GM12892 (cell line): ENCODE measurements at regions not wholly inside any gene's neighbourhood (a gene's known extent, or its start where the extent isn't known, plus 50 kb on each side); places are given as distances from the start of the nearest gene placed in this dataset.
A peak's percentile ranks its signal among the peaks of the same experiment; 100 is the strongest.
"Not testable (repeated sequence)": the region's sequence is repeated elsewhere in the genome, so short reads cannot be mapped to it uniquely, and the experiment has no call there.

ENCODE experiments used
- DNase-seq: peaks from one replicate; pipeline ENCODE4 v3.0.0; 2011; ENCODE audit not compliant: insufficient read length
- FAIRE-seq: peaks from 2 replicates; lab custom pipeline; 2011; peaks lifted over from hg19 to GRCh38; lab: Jason Lieb, UNC
- POLR2A ChIP-seq: IDR thresholded peaks from 2 replicates; pipeline ENCODE4 v1.6.1; 2011; ENCODE audit warnings: low read depth, low read length, control low read depth
- POLR2AphosphoS5 ChIP-seq: IDR thresholded peaks from 2 replicates; pipeline ENCODE4 v1.6.1; 2011; ENCODE audit warnings: low read depth, low read length, control low read depth
- TAF1 ChIP-seq: IDR thresholded peaks from 2 replicates; pipeline ENCODE4 v1.6.1; 2011; ENCODE audit warnings: low read depth, mild to moderate bottlenecking, control low read depth, low read length, borderline replicate concordance

GRCh38 chr6:15158821-15159619 lies 86.8 kb upstream of the JARID2 start:
- DNase-seq (no peak), FAIRE-seq (no peak)
- no peak for TF ChIP-seq POLR2A
- TF ChIP-seq POLR2AphosphoS5: no peak
- no peak for TF ChIP-seq TAF1

GRCh38 chr6:15160812-15161211 lies 85.1 kb upstream of the JARID2 start:
- DNase-seq: no peak
- no peak for TF ChIP-seq POLR2AphosphoS5
- no peak for TF ChIP-seq TAF1
- no peak for TF ChIP-seq POLR2A
- no peak for FAIRE-seq

GRCh38 chr6:15164855-15165254 lies 81.0 kb upstream of the JARID2 start:
- DNase-seq, FAIRE-seq: not testable (repeated sequence)

- DNase-seq: no peak
- no peak for FAIRE-seq
- TF ChIP-seq POLR2AphosphoS5 (no peak), POLR2A (no peak), TAF1 (no peak)
Measured at GRCh38 chr6:15166121-15166520, 79.7 kb upstream of the JARID2 start.

GRCh38 chr6:15170126-15170525 lies 75.7 kb upstream of the JARID2 start:
- no peak for FAIRE-seq
- TF ChIP-seq POLR2AphosphoS5: no peak
- TF ChIP-seq TAF1: no peak
- no peak for TF ChIP-seq POLR2A
- no peak for DNase-seq

GRCh38 chr6:15171026-15171425 lies 74.8 kb upstream of the JARID2 start:
- no peak for TF ChIP-seq POLR2AphosphoS5
- no peak for TF ChIP-seq TAF1
- no peak for TF ChIP-seq POLR2A
- FAIRE-seq: no peak
- DNase-seq: no peak

- DNase-seq: no peak
- FAIRE-seq: no peak
- no peak for TF ChIP-seq POLR2A
- TF ChIP-seq TAF1: no peak
- no peak for TF ChIP-seq POLR2AphosphoS5
Measured at GRCh38 chr6:15176816-15177370, 69.0 kb upstream of the JARID2 start.

GRCh38 chr6:15183979-15184378 lies 61.9 kb upstream of the JARID2 start:
- no peak for TF ChIP-seq POLR2AphosphoS5
- no peak for TF ChIP-seq TAF1
- TF ChIP-seq POLR2A: no peak
- FAIRE-seq (no peak), DNase-seq (no peak)

GRCh38 chr6:15184441-15184861 lies 61.4 kb upstream of the JARID2 start:
- FAIRE-seq: no peak
- no peak for TF ChIP-seq POLR2AphosphoS5
- no peak for TF ChIP-seq POLR2A
- TF ChIP-seq TAF1: no peak
- DNase-seq: peak; percentile 32

GRCh38 chr6:15185111-15185510 lies 60.8 kb upstream of the JARID2 start:
- DNase-seq, FAIRE-seq: not testable (repeated sequence)

- DNase-seq, FAIRE-seq: not testable (repeated sequence)
Measured at GRCh38 chr6:15193451-15193850, 52.4 kb upstream of the JARID2 start.

- TF ChIP-seq POLR2AphosphoS5 (no peak), TAF1 (no peak), POLR2A (no peak)
- FAIRE-seq: no peak
- no peak for DNase-seq
Measured at GRCh38 chr6:15194453-15194852, 51.4 kb upstream of the JARID2 start.
